ENCODE measurements at regions not wholly inside any gene's neighbourhood (a gene's known extent, or its start where the extent isn't known, plus 50 kb on each side); places are given as distances from the start of the nearest gene placed in this dataset.

- no peak for TF ChIP-seq GATA1 (IDR thresholded peaks at IDR 0.05; ENCODE audit: low read depth, low read length)
- TF ChIP-seq POLR2A (IDR thresholded peaks at IDR 0.05; ENCODE audit: low read length) = no peak
- no peak for DNase-seq
These were observed 51.0 kb upstream of the SNRPB2 start for GRCh38 chr20:16678779-16679178.

GRCh38 chr20:16676891-16677290, 52.9 kb upstream of the SNRPB2 start:
- DNase-seq = no peak
- TF ChIP-seq GATA1 (IDR thresholded peaks at IDR 0.05; ENCODE audit: low read depth, low read length) (no peak), POLR2A (IDR thresholded peaks at IDR 0.05; ENCODE audit: low read length) (no peak)

GRCh38 chr20:16675001-16675564, 54.7 kb upstream of the SNRPB2 start:
- TF ChIP-seq GATA1 (IDR thresholded peaks at IDR 0.05; ENCODE audit: low read depth, low read length) (no peak), POLR2A (IDR thresholded peaks at IDR 0.05; ENCODE audit: low read length) (no peak)
- DNase-seq = no peak

GRCh38 chr20:16674243-16674642, 55.6 kb upstream of the SNRPB2 start:
- no peak for DNase-seq
- TF ChIP-seq POLR2A (IDR thresholded peaks at IDR 0.05; ENCODE audit: low read length) = no peak
- TF ChIP-seq GATA1 (IDR thresholded peaks at IDR 0.05; ENCODE audit: low read depth, low read length) = no peak

- no peak for DNase-seq
- TF ChIP-seq GATA1 (IDR thresholded peaks at IDR 0.05; ENCODE audit: low read depth, low read length) (no peak), POLR2A (IDR thresholded peaks at IDR 0.05; ENCODE audit: low read length) (no peak)
These were observed 57.5 kb upstream of the SNRPB2 start for GRCh38 chr20:16672299-16672698.

- DNase-seq = no peak
- TF ChIP-seq GATA1 (IDR thresholded peaks at IDR 0.05; ENCODE audit: low read depth, low read length) (no peak), POLR2A (IDR thresholded peaks at IDR 0.05; ENCODE audit: low read length) (no peak)
These were observed 58.1 kb upstream of the SNRPB2 start for GRCh38 chr20:16671753-16672152.

- DNase-seq = peak in 1 of 2 experiments; percentile 3
- TF ChIP-seq POLR2A (IDR thresholded peaks at IDR 0.05; ENCODE audit: low read length) (no peak), GATA1 (IDR thresholded peaks at IDR 0.05; ENCODE audit: low read depth, low read length) (no peak)
These were observed 63.6 kb upstream of the SNRPB2 start for GRCh38 chr20:16666272-16666671.

GRCh38 chr20:16664020-16664419, 65.8 kb upstream of the SNRPB2 start:
- DNase-seq = no peak
- TF ChIP-seq POLR2A (IDR thresholded peaks at IDR 0.05; ENCODE audit: low read length) (no peak), GATA1 (IDR thresholded peaks at IDR 0.05; ENCODE audit: low read depth, low read length) (no peak)

GRCh38 chr20:16662467-16662866, 67.4 kb upstream of the SNRPB2 start:
- TF ChIP-seq GATA1 (IDR thresholded peaks at IDR 0.05; ENCODE audit: low read depth, low read length) (no peak), POLR2A (IDR thresholded peaks at IDR 0.05; ENCODE audit: low read length) (no peak)

GRCh38 chr20:16661756-16662155, 68.1 kb upstream of the SNRPB2 start:
- TF ChIP-seq POLR2A (IDR thresholded peaks at IDR 0.05; ENCODE audit: low read length) (no peak), GATA1 (IDR thresholded peaks at IDR 0.05; ENCODE audit: low read depth, low read length) (no peak)
- DNase-seq = no peak

More at GRCh38 chr20:16662467-16662866, 67.4 kb upstream of the SNRPB2 start:
- DNase-seq = no peak

GRCh38 chr20:16654858-16655535, 74.8 kb upstream of the SNRPB2 start:
- DNase-seq = no peak
- no peak for TF ChIP-seq POLR2A (IDR thresholded peaks at IDR 0.05; ENCODE audit: low read length)
- no peak for TF ChIP-seq GATA1 (IDR thresholded peaks at IDR 0.05; ENCODE audit: low read depth, low read length)

- DNase-seq = no peak
- TF ChIP-seq POLR2A (IDR thresholded peaks at IDR 0.05; ENCODE audit: low read length) (no peak), GATA1 (IDR thresholded peaks at IDR 0.05; ENCODE audit: low read depth, low read length) (no peak)
These were observed 76.6 kb upstream of the SNRPB2 start for GRCh38 chr20:16653266-16653665.

GRCh38 chr20:16647875-16648597, 74.8 kb upstream of the KIF16B start:
- no peak for TF ChIP-seq POLR2A (IDR thresholded peaks at IDR 0.05; ENCODE audit: low read length)
- no peak for TF ChIP-seq GATA1 (IDR thresholded peaks at IDR 0.05; ENCODE audit: low read depth, low read length)

GRCh38 chr20:16641511-16642023, 68.3 kb upstream of the KIF16B start:
- TF ChIP-seq POLR2A (IDR thresholded peaks at IDR 0.05; ENCODE audit: low read length) (no peak), GATA1 (IDR thresholded peaks at IDR 0.05; ENCODE audit: low read depth, low read length) (no peak)
- DNase-seq = no peak

More at GRCh38 chr20:16647875-16648597, 74.8 kb upstream of the KIF16B start:
- no peak for DNase-seq

Data from erythroblast (primary cell).